CD4-positive, CD25-positive, alpha-beta regulatory T cell (primary cell): ENCODE measurements at regions not wholly inside any gene's neighbourhood (a gene's known extent, or its start where the extent isn't known, plus 50 kb on each side); places are given as distances from the start of the nearest gene placed in this dataset.

Source experiments
- ATAC-seq, 2 donors: fragments of 150-1000 bp; cut with Tn5 transposase; one replicate each; pipeline ENCODE4 v1.10.0; 2021; ENCODE audit warnings: low read depth in 2 of 2, moderate number of reproducible peaks in 2 of 2, moderate library complexity in 1 of 2
- DNase-seq, 3 donors: peaks; one replicate each; pipeline versions ENCODE4 v3.0.0 to v3.0.0-alpha.2; 2012 to 2022; ENCODE audit warnings: mixed read lengths in 1 of 3
- H3K27ac ChIP-seq: one replicate; pipeline ENCODE4 v1.7.0; 2013; ENCODE audit warnings: mild to moderate bottlenecking, low read length; ENCODE audit not compliant: insufficient read depth, poor library complexity, severe bottlenecking
- H3K27me3 ChIP-seq: one replicate; pipeline ENCODE4 v1.7.0; 2013; ENCODE audit warnings: low read length; ENCODE audit not compliant: control insufficient read depth, insufficient read depth
- H3K36me3 ChIP-seq: one replicate; pipeline ENCODE4 v1.7.0; 2013; ENCODE audit warnings: mild to moderate bottlenecking, low read length, moderate library complexity; ENCODE audit not compliant: control insufficient read depth, insufficient read depth
- H3K4me1 ChIP-seq: 2 replicates; pipeline ENCODE4 v1.7.0; 2013; ENCODE audit warnings: mild to moderate bottlenecking, low read length; ENCODE audit not compliant: insufficient read depth, control insufficient read depth, poor library complexity, severe bottlenecking
- H3K4me3 ChIP-seq: one replicate; pipeline ENCODE4 v1.7.0; 2013; ENCODE audit warnings: low read depth, mild to moderate bottlenecking, low read length, moderate library complexity
- H3K9me3 ChIP-seq, 2 experiments: 1 replicate in 1 of 2; 2 replicates in 1 of 2; pipeline ENCODE4 v1.7.0; 2013; ENCODE audit warnings: low read length in 2 of 2, mild to moderate bottlenecking in 1 of 2, moderate library complexity in 1 of 2; ENCODE audit not compliant: control insufficient read depth in 2 of 2
- H3K27ac Mint-ChIP-seq, 3 donors: one replicate each; pipeline ENCODE4 v1.8.0; 2020 to 2022; ENCODE audit warnings: mild to moderate bottlenecking in 3 of 3, mixed read lengths in 3 of 3, moderate library complexity in 2 of 3
- H3K27me3 Mint-ChIP-seq: one replicate; pipeline ENCODE4 v1.8.0; 2022; ENCODE audit warnings: mild to moderate bottlenecking, mixed read lengths
- H3K36me3 Mint-ChIP-seq: one replicate; pipeline ENCODE4 v1.8.0; 2020; ENCODE audit warnings: mixed read lengths
- H3K4me1 Mint-ChIP-seq, 4 donors: one replicate each; pipeline ENCODE4 v1.8.0; 2020 to 2022; ENCODE audit warnings: mixed read lengths in 4 of 4, mild to moderate bottlenecking in 1 of 4
- H3K4me3 Mint-ChIP-seq, 4 donors: one replicate each; pipeline ENCODE4 v1.8.0; 2020 to 2022; ENCODE audit warnings: mild to moderate bottlenecking in 4 of 4, mixed read lengths in 4 of 4, moderate library complexity in 3 of 4
- H3K9me3 Mint-ChIP-seq, 7 donors: one replicate each; pipeline ENCODE4 v1.8.0; 2020 to 2022; ENCODE audit warnings: mixed read lengths in 7 of 7, mild to moderate bottlenecking in 3 of 7, moderate library complexity in 2 of 7

DNA sequence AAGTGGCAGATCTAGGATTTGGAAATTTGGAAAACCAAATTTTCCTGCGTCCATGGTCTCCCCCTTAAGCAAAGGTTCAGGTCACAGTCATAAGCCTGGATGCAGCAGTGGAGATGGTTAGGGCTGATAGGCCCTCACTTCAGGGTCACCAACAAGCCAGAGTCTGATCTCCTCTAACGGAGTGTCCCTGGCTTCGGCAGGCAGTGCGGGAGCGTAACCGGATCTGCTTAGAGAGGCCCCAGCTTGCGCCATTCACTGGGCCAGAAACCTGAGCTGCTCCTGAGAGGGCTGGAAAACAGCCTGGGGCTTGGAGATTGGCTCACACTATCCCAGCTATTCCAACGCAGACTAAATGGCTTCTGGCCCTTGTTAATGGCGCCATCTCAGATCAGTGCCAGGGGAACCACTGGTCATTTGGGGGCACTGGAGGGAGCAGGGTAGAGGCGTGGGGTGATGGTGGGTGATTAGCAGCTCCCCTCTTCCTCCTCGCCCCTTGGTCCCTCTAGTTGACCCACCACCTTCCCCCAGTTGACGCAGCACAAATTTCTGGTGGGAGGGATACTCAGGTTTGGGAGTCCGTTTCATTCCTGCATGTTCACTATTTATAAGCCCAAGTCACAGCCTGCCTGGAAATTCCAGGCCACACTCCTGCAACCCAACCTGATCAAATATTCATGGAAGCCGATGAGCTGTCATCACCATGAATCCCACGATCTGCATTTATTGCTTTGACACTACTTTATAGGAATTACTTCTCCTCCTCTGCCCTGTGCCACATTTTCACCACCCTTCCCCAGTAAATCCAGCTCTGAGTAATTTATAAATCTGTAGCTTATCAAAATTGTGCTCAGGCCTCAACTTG lies 134.6 kb upstream of the CPEB4 start:
- no peaks in the 10 kb centered on the region for H3K36me3 ChIP-seq
- H3K4me3 ChIP-seq: no peak overlapping the region
- ATAC-seq: no peak
- no peaks in the 10 kb centered on the region for H3K36me3 Mint-ChIP-seq
- peaks cover 0 to 4% (median 0%) of the 10 kb centered on the region in 7 donors for H3K9me3 Mint-ChIP-seq
- peaks cover 0 to 7% (median 0%) of the 10 kb centered on the region in 4 donors for H3K4me1 Mint-ChIP-seq
- no peak overlapping the region for H3K27ac ChIP-seq
- H3K27ac Mint-ChIP-seq: no peak overlapping the region
- no peak overlapping the region for H3K4me3 Mint-ChIP-seq
- H3K27me3 Mint-ChIP-seq: peaks cover 11% of the 10 kb centered on the region
- H3K27me3 ChIP-seq: no peaks in the 10 kb centered on the region
- H3K4me1 ChIP-seq: no peaks in the 10 kb centered on the region
- DNase-seq: no peak
- H3K9me3 ChIP-seq: no peaks in the 10 kb centered on the region

DNA sequence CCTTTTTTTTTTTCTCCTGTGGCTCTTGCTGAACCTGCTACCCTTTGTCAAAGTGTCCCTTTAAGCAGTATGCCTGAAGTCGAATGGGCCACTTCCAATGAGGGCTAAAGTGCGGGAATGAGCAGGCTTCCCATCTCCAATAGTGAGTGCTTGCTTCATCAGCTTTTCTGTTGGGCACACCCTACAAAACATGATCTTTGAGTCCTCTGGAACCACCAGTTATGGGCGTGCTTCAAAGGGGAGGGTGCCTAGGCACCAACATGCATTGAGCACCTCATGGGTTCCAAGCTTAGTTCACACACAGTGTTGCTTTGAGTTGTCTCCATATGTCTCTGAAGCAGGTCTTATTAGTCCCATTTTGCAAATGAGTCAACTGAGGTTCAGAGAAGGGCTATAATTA lies 132.8 kb upstream of the CPEB4 start:
- peaks cover 0 to 7% (median under 1%) of the 10 kb centered on the region in 4 donors for H3K4me1 Mint-ChIP-seq
- H3K27ac ChIP-seq: no peak overlapping the region
- no peaks in the 10 kb centered on the region for H3K27me3 ChIP-seq
- no peak for DNase-seq
- no peak for ATAC-seq
- H3K9me3 ChIP-seq: no peaks in the 10 kb centered on the region
- H3K27me3 Mint-ChIP-seq: peaks cover 11% of the 10 kb centered on the region
- no peaks in the 10 kb centered on the region for H3K4me1 ChIP-seq
- H3K36me3 Mint-ChIP-seq: no peaks in the 10 kb centered on the region
- no peak overlapping the region for H3K4me3 Mint-ChIP-seq
- H3K27ac Mint-ChIP-seq: no peak overlapping the region
- H3K4me3 ChIP-seq: no peak overlapping the region
- H3K9me3 Mint-ChIP-seq: peaks cover 0 to 4% (median 0%) of the 10 kb centered on the region in 7 donors
- H3K36me3 ChIP-seq: no peaks in the 10 kb centered on the region

DNA sequence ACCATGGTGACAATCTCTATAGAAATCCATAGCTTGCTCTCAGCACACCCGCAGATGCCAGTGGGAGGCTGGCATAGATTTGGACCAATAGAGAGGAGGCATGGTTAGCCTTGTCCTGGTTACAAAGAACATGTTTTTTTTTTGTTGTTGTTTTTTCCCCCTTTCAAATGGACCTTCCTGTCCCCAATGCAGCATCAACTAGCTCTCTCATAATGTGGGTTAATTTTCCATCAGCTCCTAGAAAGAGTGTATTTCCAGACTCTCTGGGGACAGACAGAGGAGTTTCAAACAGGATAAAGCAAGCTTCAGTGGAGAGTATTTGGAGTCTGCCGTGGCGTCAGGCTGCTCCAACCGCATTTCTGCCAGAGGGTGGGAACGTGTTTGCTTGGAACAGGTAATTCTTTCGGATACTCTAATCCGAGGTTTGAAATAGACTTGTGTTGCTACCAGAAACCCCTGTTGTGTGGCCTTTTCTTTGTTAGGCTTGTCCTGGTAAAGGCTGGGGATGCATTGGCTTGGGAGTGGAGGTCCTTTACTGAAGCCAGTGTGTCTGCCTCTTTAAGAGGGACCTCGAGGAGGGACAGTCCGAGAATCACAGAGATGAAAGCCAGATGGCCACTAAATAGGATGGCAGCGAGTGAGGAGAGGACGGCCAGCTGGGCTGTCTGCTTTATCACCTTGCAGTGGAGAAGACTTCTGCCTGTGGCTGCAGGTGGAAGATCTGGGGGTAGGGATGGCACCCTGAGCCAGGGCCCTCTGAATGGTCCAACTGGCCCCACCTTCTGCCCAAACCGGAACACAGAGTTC lies 130.5 kb upstream of the CPEB4 start:
- H3K4me3 Mint-ChIP-seq: no peak overlapping the region
- no peaks in the 10 kb centered on the region for H3K36me3 Mint-ChIP-seq
- ATAC-seq (no peak), DNase-seq (no peak)
- Histone ChIP-seq H3K36me3 (no peaks in the 10 kb centered on the region), H3K27me3 (no peaks in the 10 kb centered on the region), H3K27ac (no peak overlapping the region), H3K4me1 (no peaks in the 10 kb centered on the region), H3K4me3 (no peak overlapping the region), H3K9me3 (no peaks in the 10 kb centered on the region)
- H3K27me3 Mint-ChIP-seq: peaks cover 18% of the 10 kb centered on the region
- peaks cover 0 to 4% (median 1%) of the 10 kb centered on the region in 7 donors for H3K9me3 Mint-ChIP-seq
- H3K4me1 Mint-ChIP-seq: peaks cover 0 to 11% (median 2%) of the 10 kb centered on the region in 4 donors
- H3K27ac Mint-ChIP-seq: no peak overlapping the region

DNA sequence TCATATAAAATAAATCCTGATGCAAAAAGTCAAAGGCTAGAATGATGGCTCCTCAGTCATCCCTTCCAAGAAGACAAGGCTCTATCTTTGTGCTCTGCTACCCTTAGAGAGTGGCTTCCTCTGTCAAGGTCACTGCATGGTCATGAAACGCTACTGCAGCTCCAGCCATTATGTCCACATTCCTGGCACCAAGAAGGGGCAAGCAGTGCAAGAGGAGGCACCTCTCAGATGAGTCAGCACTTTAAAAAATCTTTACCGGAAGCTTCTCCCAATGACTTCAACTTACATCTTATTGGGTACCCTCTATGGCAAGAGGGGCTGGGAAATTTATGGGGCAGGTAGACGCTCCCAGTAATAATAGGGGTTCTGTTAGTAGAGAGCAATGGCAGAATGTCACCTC lies 129.5 kb upstream of the CPEB4 start:
- H3K4me3 ChIP-seq: no peak overlapping the region
- no peak overlapping the region for H3K27ac ChIP-seq
- Mint-ChIP-seq H3K4me1 (peaks cover 0 to 11% (median 2%) of the 10 kb centered on the region in 4 donors), H3K27ac (no peak overlapping the region), H3K9me3 (peaks cover 0 to 4% (median 1%) of the 10 kb centered on the region in 7 donors), H3K4me3 (no peak overlapping the region), H3K27me3 (peaks cover 18% of the 10 kb centered on the region), H3K36me3 (no peaks in the 10 kb centered on the region)
- no peaks in the 10 kb centered on the region for H3K9me3 ChIP-seq
- no peaks in the 10 kb centered on the region for H3K36me3 ChIP-seq
- DNase-seq: no peak
- no peak for ATAC-seq
- H3K27me3 ChIP-seq: no peaks in the 10 kb centered on the region
- H3K4me1 ChIP-seq: no peaks in the 10 kb centered on the region

DNA sequence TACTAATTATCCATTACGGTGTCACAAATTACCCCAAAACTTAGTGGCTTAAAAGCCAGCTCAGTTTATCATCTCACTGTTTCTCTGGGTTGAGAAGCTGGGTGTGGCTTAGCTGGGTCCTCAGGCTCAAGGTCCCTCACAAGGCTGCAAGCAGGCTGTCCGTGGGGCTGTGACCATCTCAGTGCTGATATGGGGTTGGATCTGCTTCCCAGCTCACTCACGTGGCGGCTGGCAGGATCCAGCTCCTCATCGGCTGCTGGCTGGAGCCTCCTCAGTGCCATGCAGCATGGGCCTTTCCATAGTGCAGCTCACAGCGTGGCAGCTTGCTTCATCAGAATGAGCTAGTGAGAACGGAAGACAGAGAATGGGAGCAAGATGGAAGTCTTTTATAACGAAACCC lies 128.5 kb upstream of the CPEB4 start:
- Mint-ChIP-seq H3K27ac (no peak overlapping the region), H3K4me1 (peaks cover 0 to 14% (median 4%) of the 10 kb centered on the region in 4 donors), H3K4me3 (no peak overlapping the region), H3K36me3 (no peaks in the 10 kb centered on the region), H3K9me3 (peaks cover 0 to 4% (median 0%) of the 10 kb centered on the region in 7 donors), H3K27me3 (peaks cover 18% of the 10 kb centered on the region)
- H3K27ac ChIP-seq: no peak overlapping the region
- H3K27me3 ChIP-seq: no peaks in the 10 kb centered on the region
- H3K4me1 ChIP-seq: peaks cover 3% of the 10 kb centered on the region
- H3K4me3 ChIP-seq: no peak overlapping the region
- DNase-seq (no peak), ATAC-seq (no peak)
- H3K36me3 ChIP-seq: no peaks in the 10 kb centered on the region
- H3K9me3 ChIP-seq: no peaks in the 10 kb centered on the region

DNA sequence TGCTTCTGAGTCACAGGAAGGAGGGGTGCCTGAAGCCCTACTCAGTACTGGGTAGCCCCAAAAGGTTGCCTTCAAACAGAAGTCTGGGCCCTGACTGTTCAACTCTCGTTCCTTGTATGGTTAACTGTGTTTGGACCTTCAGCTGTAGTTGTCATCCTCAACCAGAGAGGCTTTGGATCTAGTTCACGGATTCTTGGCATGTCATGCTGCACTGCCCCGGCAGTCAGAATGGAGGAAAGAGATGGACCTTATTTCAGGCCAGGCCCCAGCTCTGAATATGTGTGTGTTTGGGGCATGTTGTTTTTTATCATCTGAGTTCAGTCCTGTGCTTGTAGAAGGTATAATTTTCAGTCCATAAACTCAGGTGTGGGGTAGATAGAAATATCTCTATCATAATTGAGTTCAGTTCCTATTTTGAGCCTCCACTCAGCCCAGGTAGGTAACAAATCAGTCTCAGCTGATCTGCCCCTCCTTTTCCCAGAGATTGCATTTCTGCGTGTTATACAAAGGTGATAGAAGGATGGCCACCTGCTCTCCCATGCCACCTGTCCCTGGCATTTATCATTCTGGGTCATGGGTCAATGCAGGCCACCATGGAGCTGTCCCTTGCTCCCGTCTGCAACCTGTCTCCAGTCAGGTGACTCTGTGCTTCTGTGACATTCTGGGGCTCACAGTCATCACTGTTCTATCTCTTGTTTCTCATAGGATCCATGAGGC lies 127.5 kb upstream of the CPEB4 start:
- Histone ChIP-seq H3K27me3 (no peaks in the 10 kb centered on the region), H3K4me3 (no peak overlapping the region), H3K36me3 (no peaks in the 10 kb centered on the region), H3K9me3 (no peaks in the 10 kb centered on the region), H3K27ac (no peak overlapping the region), H3K4me1 (peaks cover 9% of the 10 kb centered on the region)
- Mint-ChIP-seq H3K27ac (peak overlapping the region in 1 of 3 donors; percentile 28), H3K4me1 (peaks cover 0 to 14% (median 8%) of the 10 kb centered on the region in 4 donors), H3K4me3 (no peak overlapping the region), H3K9me3 (peaks cover 0 to 4% (median 0%) of the 10 kb centered on the region in 7 donors), H3K27me3 (peaks cover 13% of the 10 kb centered on the region), H3K36me3 (no peaks in the 10 kb centered on the region)
- ATAC-seq: no peak
- DNase-seq: no peak

DNA sequence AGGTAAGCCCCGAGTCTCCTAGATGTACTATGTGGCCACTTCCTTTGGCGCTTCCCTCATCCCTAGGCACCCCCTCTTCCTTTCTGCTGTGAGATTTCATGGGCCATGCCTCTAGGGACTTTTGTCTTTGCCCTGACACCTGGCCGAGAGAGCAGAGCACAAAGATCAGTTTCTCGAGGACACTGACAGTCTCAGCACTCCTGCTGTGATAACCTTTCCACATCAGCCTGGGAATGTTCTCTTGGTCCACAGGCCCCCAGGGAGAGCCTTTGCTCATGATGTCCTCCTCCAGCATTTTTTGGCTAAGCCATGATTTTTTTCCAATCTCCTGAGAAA lies 127.0 kb upstream of the CPEB4 start:
- Mint-ChIP-seq H3K4me3 (no peak overlapping the region), H3K36me3 (no peaks in the 10 kb centered on the region), H3K27ac (no peak overlapping the region), H3K27me3 (peaks cover 13% of the 10 kb centered on the region), H3K4me1 (peaks cover 0 to 15% (median 10%) of the 10 kb centered on the region in 4 donors), H3K9me3 (peaks cover 0 to 4% (median 0%) of the 10 kb centered on the region in 7 donors)
- DNase-seq: no peak
- Histone ChIP-seq H3K27me3 (no peaks in the 10 kb centered on the region), H3K9me3 (no peaks in the 10 kb centered on the region), H3K27ac (no peak overlapping the region), H3K4me1 (peaks cover 9% of the 10 kb centered on the region), H3K36me3 (no peaks in the 10 kb centered on the region), H3K4me3 (no peak overlapping the region)
- no peak for ATAC-seq
